K562 (cell line): ENCODE measurements at regions not wholly inside any gene's neighbourhood (a gene's known extent, or its start where the extent isn't known, plus 50 kb on each side); places are given as distances from the start of the nearest gene placed in this dataset.

Source experiments
- BCOR ChIP-seq: fragments of 450-650 bp; IDR thresholded peaks from 2 replicates; pipeline ENCODE4 v1.6.1; 2016
- BMI1 ChIP-seq: fragments of 150-350 bp; IDR thresholded peaks from 2 replicates; pipeline ENCODE4 v1.6.1; 2014; ENCODE audit warnings: low read length
- E2F6 ChIP-seq, 2 experiments: IDR thresholded peaks; 2 replicates each; pipeline ENCODE4 v1.6.1; 2011; ENCODE audit warnings: borderline replicate concordance in 1 of 2, control low read depth in 1 of 2, low read depth in 1 of 2, low read length in 1 of 2, mild to moderate bottlenecking in 1 of 2, mixed read lengths in 1 of 2, moderate library complexity in 1 of 2; ENCODE audit not compliant: insufficient read depth in 1 of 2, insufficient read length in 1 of 2, poor library complexity in 1 of 2, severe bottlenecking in 1 of 2; ENCODE audit errors: extremely low read depth in 1 of 2
- ETS1 ChIP-seq: conservative IDR thresholded peaks from 2 replicates; pipeline ENCODE4 v1.6.1; 2011; ENCODE audit warnings: low read depth, mild to moderate bottlenecking, low read length; ENCODE audit not compliant: control insufficient read depth
- FOSL1 ChIP-seq: fragments of 200-800 bp; sonication (Bioruptor generic); conservative IDR thresholded peaks from 2 replicates; pipeline ENCODE4 v1.6.1; 2016; ENCODE audit warnings: missing genetic modification characterization, missing compliant biosample characterization
- NBN ChIP-seq: fragments of 450-650 bp; IDR thresholded peaks from 2 replicates; pipeline ENCODE4 v1.6.1; 2016; ENCODE audit warnings: low read depth, mild to moderate bottlenecking
- STAT5A ChIP-seq: IDR thresholded peaks from 2 replicates; pipeline ENCODE4 v1.6.1; 2012; ENCODE audit warnings: low read length, inconsistent platforms, borderline replicate concordance
- USF2 ChIP-seq: sonication (generic); formaldehyde crosslinking; IDR thresholded peaks from 2 replicates; pipeline ENCODE4 v1.5.0; 2020; ENCODE audit warnings: missing genetic modification reagents
- ZBTB17 ChIP-seq: fragments of 450-650 bp; formaldehyde crosslinking; IDR thresholded peaks from 2 replicates; pipeline ENCODE4 v1.4.0; 2020; ENCODE audit warnings: mild to moderate bottlenecking
- ZNF318 ChIP-seq, 2 experiments: fragments of 450-650 bp; IDR thresholded peaks; 2 replicates each; pipeline ENCODE4 v1.6.1; 2016; ENCODE audit warnings: mild to moderate bottlenecking in 2 of 2, borderline replicate concordance in 1 of 2, low read depth in 1 of 2, moderate library complexity in 1 of 2

DNA sequence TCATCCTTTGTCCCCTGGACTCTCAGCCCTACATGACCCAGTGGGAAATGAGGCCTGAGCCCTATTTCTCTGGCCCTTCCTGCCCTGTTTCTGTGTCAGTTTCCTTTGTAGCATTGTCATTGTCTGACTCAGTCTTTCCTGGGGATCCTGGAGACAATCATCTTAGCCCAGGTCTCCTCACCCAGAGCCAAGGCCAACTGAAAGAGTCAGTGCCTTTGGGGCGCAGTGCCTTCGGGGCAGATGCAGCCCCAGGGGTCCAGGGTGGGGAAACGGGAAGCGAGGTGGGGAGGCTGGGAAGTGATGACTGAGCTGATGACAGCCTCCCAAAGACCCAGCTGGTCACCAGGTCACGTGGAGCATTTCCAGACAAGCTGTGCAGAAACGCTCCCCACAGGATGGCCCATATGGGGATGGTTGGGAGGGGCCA, 93.3 kb upstream of the SULF2 start (continued):
- TF ChIP-seq ZNF318 (IDR thresholded peaks at IDR 0.05; ENCODE audit: borderline replicate concordance in 1 of 2, low read depth in 1 of 2) (no peak), FOSL1 (peak; percentile 41; the same call in 1 of the 2 replicates), STAT5A (no peak), USF2 (CRISPR knock-in tag) (peak; percentile 58), BMI1 (no peak), E2F6 (IDR thresholded peaks at IDR 0.05; ENCODE audit: borderline replicate concordance in 1 of 2, extremely low read depth in 1 of 2, insufficient read depth in 1 of 2, insufficient read length in 1 of 2, low read depth in 1 of 2, low read length in 1 of 2, poor library complexity in 1 of 2, severe bottlenecking in 1 of 2) (no peak), BCOR (no peak), ZBTB17 (CRISPR knock-in tag) (no peak), NBN (no peak), ETS1 (no peak)
